ENCODE measurements at regions not wholly inside any gene's neighbourhood (a gene's known extent, or its start where the extent isn't known, plus 50 kb on each side); places are given as distances from the start of the nearest gene placed in this dataset.

DNA sequence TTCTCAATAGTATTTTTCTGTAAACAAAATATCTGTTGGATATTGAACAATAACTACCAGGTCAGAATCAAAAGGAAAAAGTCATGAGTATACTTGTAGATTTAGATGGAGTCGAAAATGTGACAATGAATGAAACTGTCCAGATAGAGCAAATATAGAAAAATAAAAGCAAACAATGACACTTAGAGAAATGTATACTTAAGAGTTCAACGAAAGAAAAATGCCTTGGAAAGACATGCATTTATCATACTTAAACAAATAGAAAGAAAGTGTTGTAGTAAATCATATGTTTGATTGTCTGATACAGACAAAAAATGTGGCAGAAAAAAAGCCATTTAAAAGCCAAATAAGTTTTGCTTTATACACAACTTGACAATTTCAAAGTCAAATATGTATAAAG, 571.2 kb upstream of the MGAT4C start:
- H3K27me3 ChIP-seq (ENCODE audit: insufficient read depth, low read length): no peaks in the 10 kb centered on the region
- no peak overlapping the region for H3K9ac ChIP-seq (ENCODE audit: low read length)
- H3K4me2 ChIP-seq (ENCODE audit: low read length): no peak overlapping the region
- Mint-ChIP-seq H3K9me3 (ENCODE audit: unreplicated experiment) (no peaks in the 10 kb centered on the region), H3K27ac (ENCODE audit: unreplicated experiment) (no peak overlapping the region), H3K27me3 (ENCODE audit: low read depth, unreplicated experiment) (no peaks in the 10 kb centered on the region), H3K4me1 (ENCODE audit: low read depth, unreplicated experiment) (no peaks in the 10 kb centered on the region), H3K36me3 (ENCODE audit: low read depth, unreplicated experiment) (no peaks in the 10 kb centered on the region), H3K4me3 (ENCODE audit: unreplicated experiment) (no peak overlapping the region)
- H4K20me1 ChIP-seq (ENCODE audit: insufficient read depth, low read length): no peaks in the 10 kb centered on the region
- H3K4me3 ChIP-seq (ENCODE audit: insufficient read depth, low read depth, low read length): no peak overlapping the region
- H3K27ac ChIP-seq (ENCODE audit: low read depth, low read length): no peak overlapping the region
- H3K9me3 ChIP-seq (ENCODE audit: insufficient read depth, low read depth, low read length): no peaks in the 10 kb centered on the region
- FAIRE-seq: no peak
- no peaks in the 10 kb centered on the region for H3K36me3 ChIP-seq (ENCODE audit: insufficient read depth, low read length)
- no peak for TF ChIP-seq EZH2 (IDR thresholded peaks at IDR 0.05; ENCODE audit: insufficient read depth, low read length)
- TF ChIP-seq, protein P1, sequence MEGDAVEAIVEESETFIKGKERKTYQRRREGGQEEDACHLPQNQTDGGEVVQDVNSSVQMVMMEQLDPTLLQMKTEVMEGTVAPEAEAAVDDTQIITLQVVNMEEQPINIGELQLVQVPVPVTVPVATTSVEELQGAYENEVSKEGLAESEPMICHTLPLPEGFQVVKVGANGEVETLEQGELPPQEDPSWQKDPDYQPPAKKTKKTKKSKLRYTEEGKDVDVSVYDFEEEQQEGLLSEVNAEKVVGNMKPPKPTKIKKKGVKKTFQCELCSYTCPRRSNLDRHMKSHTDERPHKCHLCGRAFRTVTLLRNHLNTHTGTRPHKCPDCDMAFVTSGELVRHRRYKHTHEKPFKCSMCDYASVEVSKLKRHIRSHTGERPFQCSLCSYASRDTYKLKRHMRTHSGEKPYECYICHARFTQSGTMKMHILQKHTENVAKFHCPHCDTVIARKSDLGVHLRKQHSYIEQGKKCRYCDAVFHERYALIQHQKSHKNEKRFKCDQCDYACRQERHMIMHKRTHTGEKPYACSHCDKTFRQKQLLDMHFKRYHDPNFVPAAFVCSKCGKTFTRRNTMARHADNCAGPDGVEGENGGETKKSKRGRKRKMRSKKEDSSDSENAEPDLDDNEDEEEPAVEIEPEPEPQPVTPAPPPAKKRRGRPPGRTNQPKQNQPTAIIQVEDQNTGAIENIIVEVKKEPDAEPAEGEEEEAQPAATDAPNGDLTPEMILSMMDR (IDR thresholded peaks at IDR 0.05; ENCODE audit: insufficient read depth, low read depth, low read length): no peak
- no peaks in the 10 kb centered on the region for H3K79me2 ChIP-seq (ENCODE audit: insufficient read depth, low read length)
- no peak for DNase-seq (ENCODE audit: low read depth)
- H2AFZ ChIP-seq (ENCODE audit: low read depth, low read length): no peak overlapping the region
- H3K4me1 ChIP-seq (ENCODE audit: insufficient read depth, low read length): no peaks in the 10 kb centered on the region

DNA sequence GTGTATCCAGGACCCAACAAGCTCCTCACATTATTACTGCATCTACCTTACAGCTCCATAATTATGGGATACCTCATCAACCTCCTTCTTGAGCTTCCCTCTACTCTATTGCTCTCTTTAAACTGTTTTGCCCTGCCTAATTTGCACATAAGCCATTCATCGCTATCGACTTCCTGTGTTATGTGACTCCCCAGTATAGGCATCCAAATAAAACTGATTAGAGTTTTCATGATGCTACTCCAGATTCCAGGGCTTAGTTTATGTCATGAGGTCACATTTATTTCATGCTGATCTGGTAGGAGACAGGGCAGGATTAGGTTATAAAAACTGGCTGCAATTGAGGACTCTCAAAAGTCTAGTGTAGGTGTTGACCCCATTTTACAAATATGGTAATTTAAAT, 569.9 kb upstream of the MGAT4C start:
- Mint-ChIP-seq H3K36me3 (ENCODE audit: low read depth, unreplicated experiment) (no peaks in the 10 kb centered on the region), H3K27ac (ENCODE audit: unreplicated experiment) (no peak overlapping the region), H3K4me3 (ENCODE audit: unreplicated experiment) (no peak overlapping the region), H3K27me3 (ENCODE audit: low read depth, unreplicated experiment) (no peaks in the 10 kb centered on the region), H3K4me1 (ENCODE audit: low read depth, unreplicated experiment) (no peaks in the 10 kb centered on the region), H3K9me3 (ENCODE audit: unreplicated experiment) (no peaks in the 10 kb centered on the region)
- Histone ChIP-seq H3K27me3 (ENCODE audit: insufficient read depth, low read length) (no peaks in the 10 kb centered on the region), H3K79me2 (ENCODE audit: insufficient read depth, low read length) (no peaks in the 10 kb centered on the region), H3K27ac (ENCODE audit: low read depth, low read length) (no peak overlapping the region), H4K20me1 (ENCODE audit: insufficient read depth, low read length) (no peaks in the 10 kb centered on the region), H2AFZ (ENCODE audit: low read depth, low read length) (no peak overlapping the region), H3K9me3 (ENCODE audit: insufficient read depth, low read depth, low read length) (no peaks in the 10 kb centered on the region), H3K36me3 (ENCODE audit: insufficient read depth, low read length) (no peaks in the 10 kb centered on the region), H3K4me2 (ENCODE audit: low read length) (no peak overlapping the region), H3K4me1 (ENCODE audit: insufficient read depth, low read length) (no peaks in the 10 kb centered on the region), H3K4me3 (ENCODE audit: insufficient read depth, low read depth, low read length) (no peak overlapping the region), H3K9ac (ENCODE audit: low read length) (no peak overlapping the region)
- DNase-seq (ENCODE audit: low read depth) (no peak), FAIRE-seq (no peak)
- TF ChIP-seq EZH2 (IDR thresholded peaks at IDR 0.05; ENCODE audit: insufficient read depth, low read length): no peak
- TF ChIP-seq, protein P1 (IDR thresholded peaks at IDR 0.05; ENCODE audit: insufficient read depth, low read depth, low read length): no peak

DNA sequence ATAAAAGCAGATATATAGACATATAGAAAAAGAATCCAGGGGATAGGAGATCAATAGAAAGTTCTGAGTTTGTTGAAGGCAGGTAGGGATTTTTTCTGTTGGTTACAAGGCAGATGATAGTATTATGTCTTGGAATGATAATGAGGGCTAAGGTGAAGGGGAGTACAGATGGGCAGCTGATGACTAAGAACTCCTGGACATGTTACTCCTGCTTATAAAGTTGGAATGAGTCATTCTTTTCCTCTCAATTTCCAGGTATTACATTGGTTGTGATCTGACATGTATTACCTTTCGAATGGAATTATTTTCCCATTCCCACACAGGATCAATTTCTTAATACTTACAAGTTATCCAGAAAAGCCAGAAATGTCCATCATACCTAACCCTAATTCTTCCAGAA, 545.2 kb upstream of the MGAT4C start:
- H3K79me2 ChIP-seq (ENCODE audit: insufficient read depth, low read length): no peaks in the 10 kb centered on the region
- H3K9me3 ChIP-seq (ENCODE audit: insufficient read depth, low read depth, low read length): no peaks in the 10 kb centered on the region
- no peak overlapping the region for H3K4me2 ChIP-seq (ENCODE audit: low read length)
- no peak for DNase-seq (ENCODE audit: low read depth)
- no peaks in the 10 kb centered on the region for H3K27me3 ChIP-seq (ENCODE audit: insufficient read depth, low read length)
- Mint-ChIP-seq H3K9me3 (ENCODE audit: unreplicated experiment) (no peaks in the 10 kb centered on the region), H3K4me3 (ENCODE audit: unreplicated experiment) (no peak overlapping the region), H3K4me1 (ENCODE audit: low read depth, unreplicated experiment) (no peaks in the 10 kb centered on the region), H3K27me3 (ENCODE audit: low read depth, unreplicated experiment) (no peaks in the 10 kb centered on the region), H3K36me3 (ENCODE audit: low read depth, unreplicated experiment) (no peaks in the 10 kb centered on the region), H3K27ac (ENCODE audit: unreplicated experiment) (no peak overlapping the region)
- no peaks in the 10 kb centered on the region for H3K4me1 ChIP-seq (ENCODE audit: insufficient read depth, low read length)
- no peak overlapping the region for H3K4me3 ChIP-seq (ENCODE audit: insufficient read depth, low read depth, low read length)
- no peaks in the 10 kb centered on the region for H3K36me3 ChIP-seq (ENCODE audit: insufficient read depth, low read length)
- no peak overlapping the region for H2AFZ ChIP-seq (ENCODE audit: low read depth, low read length)
- FAIRE-seq: no peak
- TF ChIP-seq, protein P1 (IDR thresholded peaks at IDR 0.05; ENCODE audit: insufficient read depth, low read depth, low read length): no peak
- TF ChIP-seq EZH2 (IDR thresholded peaks at IDR 0.05; ENCODE audit: insufficient read depth, low read length): no peak
- H3K9ac ChIP-seq (ENCODE audit: low read length): no peak overlapping the region
- no peaks in the 10 kb centered on the region for H4K20me1 ChIP-seq (ENCODE audit: insufficient read depth, low read length)
- H3K27ac ChIP-seq (ENCODE audit: low read depth, low read length): no peak overlapping the region

Measured in astrocyte (in vitro differentiated cells and primary cell).